HG03442 (cell line): ENCODE measurements at regions not wholly inside any gene's neighbourhood (a gene's known extent, or its start where the extent isn't known, plus 50 kb on each side); places are given as distances from the start of the nearest gene placed in this dataset.
"Not testable (repeated sequence)": the region's sequence is repeated elsewhere in the genome, so short reads cannot be mapped to it uniquely, and the experiment has no call there.

ENCODE experiments used
- ATAC-seq: cut with Tn5 transposase; IDR thresholded peaks from one replicate; pipeline ENCODE4 v1.9.1; 2021; ENCODE audit warnings: mild to moderate bottlenecking, moderate library complexity; ENCODE audit not compliant: unreplicated experiment

GRCh38 chr2:181789827-181790448 lies 101.6 kb upstream of the ITPRID2 start:
- no peak for ATAC-seq

GRCh38 chr2:181790716-181791649 lies 100.5 kb upstream of the ITPRID2 start:
- peak; percentile 98 for ATAC-seq

GRCh38 chr2:181792906-181793305 lies 98.6 kb upstream of the ITPRID2 start:
- no peak for ATAC-seq

- no peak for ATAC-seq
These were observed 93.5 kb upstream of the ITPRID2 start for GRCh38 chr2:181798022-181798421.

- not testable (repeated sequence) for ATAC-seq
These were observed 89.2 kb upstream of the ITPRID2 start for GRCh38 chr2:181802300-181802699.

- not testable (repeated sequence) for ATAC-seq
These were observed 87.4 kb upstream of the ITPRID2 start for GRCh38 chr2:181803903-181804799.

- no peak for ATAC-seq
These were observed 86.1 kb upstream of the ITPRID2 start for GRCh38 chr2:181805228-181806038.

- no peak for ATAC-seq
These were observed 85.5 kb upstream of the ITPRID2 start for GRCh38 chr2:181806039-181806392.

GRCh38 chr2:181807526-181807925 lies 84.0 kb upstream of the ITPRID2 start:
- no peak for ATAC-seq

GRCh38 chr2:181810823-181811695 lies 80.5 kb upstream of the ITPRID2 start:
- ATAC-seq, result no peak

- no peak for ATAC-seq
These were observed 79.3 kb upstream of the ITPRID2 start for GRCh38 chr2:181812106-181812743.

- ATAC-seq, result no peak
These were observed 77.5 kb upstream of the ITPRID2 start for GRCh38 chr2:181814057-181814491.

- no peak for ATAC-seq
These were observed 74.0 kb upstream of the ITPRID2 start for GRCh38 chr2:181817509-181817908.

GRCh38 chr2:181818058-181818680 lies 73.4 kb upstream of the ITPRID2 start:
- no peak for ATAC-seq

- no peak for ATAC-seq
These were observed 72.7 kb upstream of the ITPRID2 start for GRCh38 chr2:181818840-181819239.

- no peak for ATAC-seq
These were observed 70.5 kb upstream of the ITPRID2 start for GRCh38 chr2:181821049-181821448.

- no peak for ATAC-seq
These were observed 69.4 kb upstream of the ITPRID2 start for GRCh38 chr2:181822097-181822496.

GRCh38 chr2:181823405-181823804 lies 68.1 kb upstream of the ITPRID2 start:
- ATAC-seq, result no peak
